ENCODE measurements at regions not wholly inside any gene's neighbourhood (a gene's known extent, or its start where the extent isn't known, plus 50 kb on each side); places are given as distances from the start of the nearest gene placed in this dataset.

GRCh38 chr11:13881226-13881905 lies 81.2 kb upstream of the SPON1 start:
- no peak for TF ChIP-seq TAF1 (IDR thresholded peaks at IDR 0.05; ENCODE audit: low read depth)
- TF ChIP-seq MAX (IDR thresholded peaks at IDR 0.05) = no peak
- 0 out of 2 replicates have a peak, but pooled peaks have one; percentile 16 for TF ChIP-seq TEAD4 (IDR thresholded peaks at IDR 0.05)
- no peak for TF ChIP-seq RAD21 (IDR thresholded peaks at IDR 0.05; ENCODE audit: low read depth)
- peak; percentile 37; the same call in 1 of the 2 replicates for TF ChIP-seq TCF12 (IDR thresholded peaks at IDR 0.05; ENCODE audit: low read depth)
- no peak for TF ChIP-seq CREB1 (IDR thresholded peaks at IDR 0.05; ENCODE audit: low read depth)
- TF ChIP-seq NFIC (IDR thresholded peaks at IDR 0.05) = 0 out of 2 replicates have a peak, but pooled peaks have one; percentile 17
- no peak for TF ChIP-seq YY1 (IDR thresholded peaks at IDR 0.05; ENCODE audit: low read depth)
- peak; percentile 48; the same call in 1 of the 2 replicates for TF ChIP-seq ZBTB7A (IDR thresholded peaks at IDR 0.05; ENCODE audit: low read depth)
- TF ChIP-seq EP300 (IDR thresholded peaks at IDR 0.05; ENCODE audit: borderline replicate concordance) = peak; percentile 46; the same call in 1 of the 2 replicates
- no peak for TF ChIP-seq USF1 (IDR thresholded peaks at IDR 0.05)

GRCh38 chr11:13883042-13883441 lies 79.5 kb upstream of the SPON1 start:
- TF ChIP-seq YY1 (IDR thresholded peaks at IDR 0.05; ENCODE audit: low read depth) = no peak
- no peak for TF ChIP-seq TEAD4 (IDR thresholded peaks at IDR 0.05)
- TF ChIP-seq CREB1 (IDR thresholded peaks at IDR 0.05; ENCODE audit: low read depth) = no peak
- no peak for TF ChIP-seq ZBTB7A (IDR thresholded peaks at IDR 0.05; ENCODE audit: low read depth)
- peak; percentile 82 for TF ChIP-seq USF1 (IDR thresholded peaks at IDR 0.05)
- TF ChIP-seq TCF12 (IDR thresholded peaks at IDR 0.05; ENCODE audit: low read depth) = no peak
- TF ChIP-seq, protein P1, sequence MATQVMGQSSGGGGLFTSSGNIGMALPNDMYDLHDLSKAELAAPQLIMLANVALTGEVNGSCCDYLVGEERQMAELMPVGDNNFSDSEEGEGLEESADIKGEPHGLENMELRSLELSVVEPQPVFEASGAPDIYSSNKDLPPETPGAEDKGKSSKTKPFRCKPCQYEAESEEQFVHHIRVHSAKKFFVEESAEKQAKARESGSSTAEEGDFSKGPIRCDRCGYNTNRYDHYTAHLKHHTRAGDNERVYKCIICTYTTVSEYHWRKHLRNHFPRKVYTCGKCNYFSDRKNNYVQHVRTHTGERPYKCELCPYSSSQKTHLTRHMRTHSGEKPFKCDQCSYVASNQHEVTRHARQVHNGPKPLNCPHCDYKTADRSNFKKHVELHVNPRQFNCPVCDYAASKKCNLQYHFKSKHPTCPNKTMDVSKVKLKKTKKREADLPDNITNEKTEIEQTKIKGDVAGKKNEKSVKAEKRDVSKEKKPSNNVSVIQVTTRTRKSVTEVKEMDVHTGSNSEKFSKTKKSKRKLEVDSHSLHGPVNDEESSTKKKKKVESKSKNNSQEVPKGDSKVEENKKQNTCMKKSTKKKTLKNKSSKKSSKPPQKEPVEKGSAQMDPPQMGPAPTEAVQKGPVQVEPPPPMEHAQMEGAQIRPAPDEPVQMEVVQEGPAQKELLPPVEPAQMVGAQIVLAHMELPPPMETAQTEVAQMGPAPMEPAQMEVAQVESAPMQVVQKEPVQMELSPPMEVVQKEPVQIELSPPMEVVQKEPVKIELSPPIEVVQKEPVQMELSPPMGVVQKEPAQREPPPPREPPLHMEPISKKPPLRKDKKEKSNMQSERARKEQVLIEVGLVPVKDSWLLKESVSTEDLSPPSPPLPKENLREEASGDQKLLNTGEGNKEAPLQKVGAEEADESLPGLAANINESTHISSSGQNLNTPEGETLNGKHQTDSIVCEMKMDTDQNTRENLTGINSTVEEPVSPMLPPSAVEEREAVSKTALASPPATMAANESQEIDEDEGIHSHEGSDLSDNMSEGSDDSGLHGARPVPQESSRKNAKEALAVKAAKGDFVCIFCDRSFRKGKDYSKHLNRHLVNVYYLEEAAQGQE (IDR thresholded peaks at IDR 0.05; ENCODE audit: low read depth) = no peak
- TF ChIP-seq RAD21 (IDR thresholded peaks at IDR 0.05; ENCODE audit: low read depth) = no peak
- no peak for TF ChIP-seq EP300 (IDR thresholded peaks at IDR 0.05; ENCODE audit: borderline replicate concordance)
- TF ChIP-seq NFIC (IDR thresholded peaks at IDR 0.05) = no peak
- TF ChIP-seq MAX (IDR thresholded peaks at IDR 0.05) = peak; percentile 71
- no peak for TF ChIP-seq TAF1 (IDR thresholded peaks at IDR 0.05; ENCODE audit: low read depth)
- TF ChIP-seq CEBPB (IDR thresholded peaks at IDR 0.05) = no peak
- TF ChIP-seq FOXM1 (IDR thresholded peaks at IDR 0.05; ENCODE audit: borderline replicate concordance, low read depth) = no peak
- TF ChIP-seq EGR1 (IDR thresholded peaks at IDR 0.05) = no peak

DNA sequence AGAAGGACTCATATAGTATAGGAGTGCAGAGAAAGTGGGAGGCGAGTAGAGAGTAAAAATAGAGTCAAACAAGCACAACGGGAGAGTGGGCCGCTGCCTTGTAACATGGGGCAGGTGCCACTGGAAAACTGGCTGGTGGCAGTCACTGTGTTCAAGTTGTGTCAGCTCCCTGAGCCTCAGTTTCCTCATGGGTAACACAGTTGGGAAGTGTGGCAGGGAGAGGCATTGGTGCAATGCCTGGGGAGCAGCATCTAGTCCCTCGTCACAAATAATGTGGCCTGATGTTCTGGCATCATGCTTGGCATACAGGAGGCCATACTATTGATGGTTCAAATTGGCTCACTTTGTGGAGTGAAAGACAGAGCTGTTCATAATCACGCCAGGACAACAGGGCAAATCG lies 78.9 kb upstream of the SPON1 start:
- TF ChIP-seq CREB1 (IDR thresholded peaks at IDR 0.05; ENCODE audit: low read depth) (no peak), TAF1 (IDR thresholded peaks at IDR 0.05; ENCODE audit: low read depth) (no peak), MAX (IDR thresholded peaks at IDR 0.05) (no peak), CEBPB (IDR thresholded peaks at IDR 0.05) (no peak), YY1 (IDR thresholded peaks at IDR 0.05; ENCODE audit: low read depth) (no peak)

DNA sequence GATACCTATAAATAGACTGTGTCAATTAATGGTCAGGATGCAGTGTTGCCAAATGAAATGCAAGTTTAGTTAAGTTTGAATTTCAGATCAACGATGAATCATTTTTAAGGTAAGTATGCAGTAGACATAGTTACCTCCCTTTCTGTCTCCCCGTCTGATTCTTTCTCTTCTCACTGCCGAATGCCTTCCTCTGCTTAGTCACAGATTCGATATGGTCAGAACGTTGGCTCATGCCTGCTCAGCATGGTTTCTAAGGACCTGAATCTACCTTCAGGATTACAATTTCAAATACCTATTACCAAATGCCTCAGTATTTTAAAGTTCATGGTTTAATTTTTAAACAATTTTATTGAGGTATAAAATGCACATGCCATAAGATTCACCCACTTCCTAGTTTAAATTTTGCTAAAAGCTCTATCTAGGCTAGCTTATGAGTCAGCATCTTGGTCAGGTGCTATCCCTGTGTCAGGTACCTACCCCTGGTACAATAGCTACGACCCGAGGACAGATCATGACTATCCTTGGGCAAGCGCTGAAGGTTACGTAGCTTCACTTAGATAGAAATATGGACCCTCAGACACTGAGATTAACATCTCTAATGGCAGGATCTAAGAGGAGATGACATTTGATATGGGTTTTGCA lies 78.2 kb upstream of the SPON1 start:
- no peak for TF ChIP-seq TCF12 (IDR thresholded peaks at IDR 0.05; ENCODE audit: low read depth)
- no peak for TF ChIP-seq RAD21 (IDR thresholded peaks at IDR 0.05; ENCODE audit: low read depth)
- TF ChIP-seq YY1 (IDR thresholded peaks at IDR 0.05; ENCODE audit: low read depth) = no peak
- TF ChIP-seq USF1 (IDR thresholded peaks at IDR 0.05) = no peak
- TF ChIP-seq TAF1 (IDR thresholded peaks at IDR 0.05; ENCODE audit: low read depth) = no peak
- no peak for TF ChIP-seq CEBPB (IDR thresholded peaks at IDR 0.05)
- TF ChIP-seq, protein P1 (IDR thresholded peaks at IDR 0.05; ENCODE audit: low read depth) = no peak
- no peak for TF ChIP-seq ZBTB7A (IDR thresholded peaks at IDR 0.05; ENCODE audit: low read depth)
- no peak for TF ChIP-seq NFIC (IDR thresholded peaks at IDR 0.05)
- no peak for TF ChIP-seq MAX (IDR thresholded peaks at IDR 0.05)
- no peak; the same call in 1 of the 2 replicates for TF ChIP-seq FOXM1 (IDR thresholded peaks at IDR 0.05; ENCODE audit: borderline replicate concordance, low read depth)
- no peak for TF ChIP-seq CREB1 (IDR thresholded peaks at IDR 0.05; ENCODE audit: low read depth)
- no peak for TF ChIP-seq EGR1 (IDR thresholded peaks at IDR 0.05)
- TF ChIP-seq TEAD4 (IDR thresholded peaks at IDR 0.05) = no peak
